Mammary epithelial cell (primary cell): ENCODE measurements at regions not wholly inside any gene's neighbourhood (a gene's known extent, or its start where the extent isn't known, plus 50 kb on each side); places are given as distances from the start of the nearest gene placed in this dataset.
"Not testable (repeated sequence)": the region's sequence is repeated elsewhere in the genome, so short reads cannot be mapped to it uniquely, and the experiment has no call there.

Source experiments
- CTCF ChIP-seq, 2 donors: IDR thresholded peaks in 1 of 2; conservative IDR thresholded peaks in 1 of 2; 2 replicates each; pipeline ENCODE4 v1.5.1; 2011 to 2012; ENCODE audit warnings: inconsistent platforms in 2 of 2, low read length in 2 of 2, mild to moderate bottlenecking in 2 of 2, control low read depth in 1 of 2, low read depth in 1 of 2; ENCODE audit not compliant: insufficient read depth in 1 of 2; ENCODE audit errors: extremely low read depth in 1 of 2
- EZH2 ChIP-seq: IDR thresholded peaks from 2 replicates; pipeline ENCODE4 v1.6.1; 2012; ENCODE audit warnings: low read length, inconsistent platforms, borderline replicate concordance

GRCh38 chr2:87630892-87631291 is 117.0 kb upstream of the PLGLB2 start:
- not testable (repeated sequence) for TF ChIP-seq CTCF (conservative IDR thresholded peaks at IDR 0.05 in 1 of 2, IDR thresholded peaks at IDR 0.05 in 1 of 2; ENCODE audit: extremely low read depth in 1 of 2, insufficient read depth in 1 of 2, low read depth in 1 of 2, low read length in 2 of 2); EZH2
